ENCODE measurements at regions not wholly inside any gene's neighbourhood (a gene's known extent, or its start where the extent isn't known, plus 50 kb on each side); places are given as distances from the start of the nearest gene placed in this dataset.

- TF ChIP-seq CTCF (optimal IDR thresholded peaks at IDR 0.05 in 1 of 3, IDR thresholded peaks at IDR 0.05 in 1 of 3, conservative IDR thresholded peaks at IDR 0.05 in 1 of 3; ENCODE audit: extremely low read depth in 1 of 3, insufficient read depth in 2 of 3, low read length in 3 of 3) (no peak), EZH2 (IDR thresholded peaks at IDR 0.05; ENCODE audit: low read length) (no peak)
Observed at GRCh38 chr6:156698239-156699016, 78.8 kb upstream of the ARID1B start.

All from keratinocyte (primary cell).